ENCODE measurements at regions not wholly inside any gene's neighbourhood (a gene's known extent, or its start where the extent isn't known, plus 50 kb on each side); places are given as distances from the start of the nearest gene placed in this dataset.

DNA sequence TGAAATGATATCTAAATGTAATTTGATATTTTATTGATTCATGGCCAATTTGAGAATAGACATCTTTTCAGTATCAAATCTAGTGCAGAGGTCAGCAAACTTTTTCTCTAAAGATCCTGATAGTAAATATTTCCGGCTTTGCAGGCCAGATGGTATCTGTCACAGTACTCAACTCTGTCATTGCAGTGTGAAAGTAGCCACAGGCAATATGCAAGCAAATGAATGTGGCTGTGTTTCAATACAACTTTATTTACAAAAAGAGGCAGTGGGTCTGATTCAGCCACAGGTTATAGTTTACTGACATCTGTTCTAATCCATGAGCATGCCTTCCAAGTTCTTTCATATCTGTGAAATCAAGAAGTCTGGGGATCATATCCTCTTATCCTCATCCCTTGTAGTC is 221.2 kb downstream of the PRDM2 start:
- H3K27ac ChIP-seq: no peak overlapping the region
- no peak for TF ChIP-seq ZFX (IDR thresholded peaks at IDR 0.05)
- TF ChIP-seq CTCF (conservative IDR thresholded peaks at IDR 0.05): no peak

DNA sequence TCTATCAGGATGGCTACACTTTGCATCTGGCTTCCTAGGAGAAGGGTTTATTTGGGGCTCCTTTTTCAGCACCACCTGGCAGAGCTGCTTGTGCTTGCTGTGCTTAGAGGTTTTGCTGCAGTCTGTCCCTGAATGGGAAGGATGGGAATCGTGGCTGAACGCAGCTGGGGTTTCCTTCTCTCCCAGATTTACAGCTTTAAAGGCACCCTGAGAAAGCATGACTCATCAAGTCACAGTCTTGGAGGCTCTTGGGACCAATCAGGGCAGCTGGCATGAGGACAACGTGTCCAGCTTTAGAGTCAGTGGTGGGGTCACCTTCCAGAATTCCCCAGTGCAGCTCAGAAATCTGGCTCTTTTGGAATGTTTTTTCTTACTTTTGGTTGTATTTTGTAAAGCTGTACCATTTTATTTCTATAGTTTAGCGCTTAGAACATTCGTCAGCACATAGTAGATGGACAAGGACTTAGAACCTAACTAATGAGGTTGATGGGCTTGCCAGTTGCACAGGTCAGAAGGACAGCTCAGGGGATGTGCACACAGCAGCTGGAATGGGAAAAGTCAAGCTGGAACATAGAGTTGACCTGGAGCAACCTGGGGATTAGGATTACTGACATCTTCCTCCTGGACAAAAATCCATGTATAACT is 222.6 kb downstream of the PRDM2 start:
- no peak for TF ChIP-seq CTCF (conservative IDR thresholded peaks at IDR 0.05)
- TF ChIP-seq ZFX (IDR thresholded peaks at IDR 0.05): no peak
- H3K27ac ChIP-seq: no peak overlapping the region

DNA sequence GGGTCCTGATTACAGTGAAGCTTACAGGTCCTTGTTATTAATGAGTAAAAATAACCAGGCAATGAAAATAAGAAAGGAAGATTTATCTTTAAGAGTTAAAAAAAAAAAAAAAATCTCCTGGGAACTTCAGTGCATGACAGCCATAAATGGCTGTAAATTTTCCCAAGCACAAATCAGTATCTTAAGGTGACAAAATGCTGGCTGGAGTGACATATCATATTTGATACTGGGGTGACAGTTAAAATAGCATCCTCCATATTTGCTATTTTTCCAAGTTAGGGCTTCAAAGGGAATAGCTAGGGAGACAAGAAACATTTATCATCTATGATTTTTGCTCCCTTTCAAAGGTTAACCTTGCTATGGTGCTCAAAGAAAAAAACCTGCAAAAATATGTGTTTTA is 226.6 kb downstream of the PRDM2 start:
- no peak overlapping the region for H3K27ac ChIP-seq
- no peak for TF ChIP-seq ZFX (IDR thresholded peaks at IDR 0.05)
- TF ChIP-seq CTCF (conservative IDR thresholded peaks at IDR 0.05): no peak

GRCh38 chr1:13927736-13928135 is 227.7 kb downstream of the PRDM2 start:
- no peak overlapping the region for H3K27ac ChIP-seq
- TF ChIP-seq CTCF (conservative IDR thresholded peaks at IDR 0.05) (no peak), ZFX (IDR thresholded peaks at IDR 0.05) (no peak)

- H3K27ac ChIP-seq: no peak overlapping the region
- TF ChIP-seq ZFX (IDR thresholded peaks at IDR 0.05) (no peak), CTCF (conservative IDR thresholded peaks at IDR 0.05) (no peak)
Observed at GRCh38 chr1:13929313-13929712, 229.3 kb downstream of the PRDM2 start.

GRCh38 chr1:13930151-13930550 is 230.2 kb downstream of the PRDM2 start:
- peak; percentile 65 for TF ChIP-seq CTCF (conservative IDR thresholded peaks at IDR 0.05)
- TF ChIP-seq ZFX (IDR thresholded peaks at IDR 0.05): no peak
- H3K27ac ChIP-seq: no peak overlapping the region

DNA sequence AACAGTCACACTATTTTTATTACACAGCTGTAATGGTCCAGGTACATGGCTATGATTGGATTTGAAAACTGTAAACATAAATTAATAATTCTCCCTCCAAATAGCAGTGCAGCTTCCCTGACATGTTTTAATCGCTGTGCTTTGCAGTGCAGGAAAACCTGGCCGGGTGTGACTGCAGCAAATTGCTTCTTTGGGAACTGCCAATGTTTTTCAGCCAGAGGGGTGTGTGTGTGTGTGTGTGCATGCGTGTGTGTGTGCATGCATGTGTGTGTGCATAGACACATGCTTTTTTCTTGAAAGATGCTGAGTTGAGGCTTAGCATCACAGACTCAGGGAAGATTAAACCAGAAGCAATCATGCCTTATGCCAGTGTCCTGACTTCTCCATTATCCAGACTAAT is 231.2 kb downstream of the PRDM2 start:
- H3K27ac ChIP-seq: no peak overlapping the region
- TF ChIP-seq CTCF (conservative IDR thresholded peaks at IDR 0.05): no peak
- no peak for TF ChIP-seq ZFX (IDR thresholded peaks at IDR 0.05)

All from C4-2B (cell line).